Mesendoderm (in vitro differentiated cells): ENCODE measurements at regions not wholly inside any gene's neighbourhood (a gene's known extent, or its start where the extent isn't known, plus 50 kb on each side); places are given as distances from the start of the nearest gene placed in this dataset.
A peak's percentile ranks its signal among the peaks of the same experiment; 100 is the strongest.

Experiments used
- DNase-seq: peaks from one replicate; pipeline ENCODE4 v3.0.0; 2013
- H2AK5ac ChIP-seq: 2 replicates; pipeline ENCODE4 v1.6.1; 2013; ENCODE audit warnings: low read length, inconsistent platforms
- H2BK120ac ChIP-seq: 2 replicates; pipeline ENCODE4 v1.6.1; 2013; ENCODE audit warnings: low read depth, mild to moderate bottlenecking, low read length, moderate library complexity, mixed read lengths
- H2BK15ac ChIP-seq: replicated peaks from 2 replicates; pipeline ENCODE4 v1.6.1; 2013; ENCODE audit warnings: low read depth, mild to moderate bottlenecking, moderate library complexity
- H2BK5ac ChIP-seq: 2 replicates; pipeline ENCODE4 v1.6.1; 2013; ENCODE audit warnings: low read length, inconsistent platforms
- H3K18ac ChIP-seq: 2 replicates; pipeline ENCODE4 v1.6.1; 2013; ENCODE audit warnings: mild to moderate bottlenecking, low read length, mixed read lengths
- H3K23ac ChIP-seq: one replicate; pipeline ENCODE4 v1.6.1; 2013; ENCODE audit warnings: low read length
- H3K27ac ChIP-seq: 2 replicates; pipeline ENCODE4 v1.5.1; 2013; ENCODE audit warnings: low read depth, mild to moderate bottlenecking, inconsistent platforms, low read length, moderate library complexity
- H3K27me3 ChIP-seq: 2 replicates; pipeline ENCODE4 v1.6.1; 2013; ENCODE audit warnings: low read length, control low read depth, mild to moderate bottlenecking, inconsistent platforms; ENCODE audit not compliant: insufficient read depth, poor library complexity
- H3K36me3 ChIP-seq: 2 replicates; pipeline ENCODE4 v1.6.1; 2013; ENCODE audit warnings: low read length, inconsistent platforms; ENCODE audit not compliant: control insufficient read depth, insufficient read depth
- H3K4ac ChIP-seq: one replicate; pipeline ENCODE4 v1.6.1; 2013; ENCODE audit warnings: low read depth, mild to moderate bottlenecking, low read length, moderate library complexity
- H3K4me1 ChIP-seq: 2 replicates; pipeline ENCODE4 v1.6.1; 2013; ENCODE audit warnings: low read depth, low read length, inconsistent platforms; ENCODE audit not compliant: control insufficient read depth
- H3K4me2 ChIP-seq: 2 replicates; pipeline ENCODE4 v1.6.1; 2013; ENCODE audit warnings: low read length
- H3K4me3 ChIP-seq: 2 replicates; pipeline ENCODE4 v1.5.1; 2013; ENCODE audit warnings: mild to moderate bottlenecking, low read length
- H3K56ac ChIP-seq: one replicate; pipeline ENCODE4 v1.6.1; 2013; ENCODE audit warnings: low read length
- H3K79me1 ChIP-seq: 2 replicates; pipeline ENCODE4 v1.6.1; 2013; ENCODE audit warnings: low read length, inconsistent platforms
- H3K79me2 ChIP-seq: 2 replicates; pipeline ENCODE4 v1.6.1; 2013; ENCODE audit warnings: mild to moderate bottlenecking, low read length; ENCODE audit not compliant: control insufficient read depth, insufficient read depth
- H3K9ac ChIP-seq: 2 replicates; pipeline ENCODE4 v1.6.1; 2013; ENCODE audit warnings: low read length, inconsistent platforms
- H4K5ac ChIP-seq: one replicate; pipeline ENCODE4 v1.6.1; 2013; ENCODE audit warnings: low read length
- H4K8ac ChIP-seq: one replicate; pipeline ENCODE4 v1.6.1; 2013; ENCODE audit warnings: low read depth, mild to moderate bottlenecking, control low read depth, low read length, moderate library complexity
- WGBS: extraction: QIAGEN DNeasy Blood & Tissue Kit; methylation state at CpG from one replicate; pipeline ENCODE4 v1.1.7; 2013; ENCODE audit warnings: low lambda C conversion rate, missing lambda C conversion rate; ENCODE audit not compliant: insufficient coverage; ENCODE audit errors: extremely low coverage; 5-methylcytosine and 5-hydroxymethylcytosine counted together

DNA sequence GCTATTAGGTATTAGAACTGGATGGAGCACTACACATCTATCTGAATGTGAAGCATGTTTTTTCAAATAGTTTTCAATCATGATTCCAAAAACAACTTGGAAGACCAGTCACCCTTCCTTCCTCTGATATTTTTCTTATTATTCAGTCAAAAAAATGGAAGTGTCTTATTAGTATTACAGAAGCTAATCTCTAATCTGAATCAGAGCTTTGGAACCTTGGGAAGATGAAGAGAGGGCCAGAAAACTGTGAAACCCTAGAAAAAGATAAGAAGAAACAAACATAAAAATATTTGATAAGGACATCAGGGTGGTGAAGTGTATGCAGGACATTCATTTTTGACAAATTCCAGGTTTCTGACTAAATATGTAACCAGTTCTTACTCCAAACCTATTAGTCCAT, 166.3 kb upstream of the PRSS16 start:
- no peaks in the 10 kb centered on the region for H3K4me1 ChIP-seq
- H3K79me1 ChIP-seq = no peaks in the 10 kb centered on the region
- H3K56ac ChIP-seq = no peak overlapping the region
- H3K4ac ChIP-seq = no peak overlapping the region
- no peak overlapping the region for H3K9ac ChIP-seq
- no peaks in the 10 kb centered on the region for H3K27me3 ChIP-seq
- H3K18ac ChIP-seq = no peak overlapping the region
- no peaks in the 10 kb centered on the region for H3K36me3 ChIP-seq
- H4K5ac ChIP-seq = no peak overlapping the region
- no peak overlapping the region for H2BK120ac ChIP-seq
- no peak overlapping the region for H4K8ac ChIP-seq
- H3K27ac ChIP-seq = no peak overlapping the region
- H2BK5ac ChIP-seq = no peak overlapping the region
- no peak overlapping the region for H2AK5ac ChIP-seq
- no peak overlapping the region for H2BK15ac ChIP-seq
- H3K4me2 ChIP-seq = no peak overlapping the region
- H3K4me3 ChIP-seq = no peak overlapping the region
- no peak overlapping the region for H3K23ac ChIP-seq
- H3K79me2 ChIP-seq = no peaks in the 10 kb centered on the region
- no peak for DNase-seq

DNA sequence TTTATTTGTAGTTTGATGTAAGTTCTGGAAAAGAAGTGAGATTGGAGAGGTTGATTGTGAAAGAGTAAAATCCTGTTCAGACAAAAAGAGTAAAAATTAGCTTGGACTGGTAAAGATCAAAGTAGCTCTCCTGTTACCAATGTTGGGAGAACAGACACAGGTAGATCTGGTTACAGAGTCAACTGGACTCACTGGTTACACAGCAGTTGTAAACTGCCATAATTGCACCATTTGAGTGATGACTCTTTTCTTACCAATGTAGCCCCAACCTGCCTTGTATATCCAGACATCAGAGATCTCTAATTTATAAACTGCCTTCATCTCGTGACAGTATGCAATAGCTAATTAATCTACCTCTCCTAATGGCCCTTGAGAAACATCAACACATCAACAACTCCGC, 165.6 kb upstream of the PRSS16 start:
- WGBS = no CpG with 5 or more reads among the region's 2 CpGs
- H3K27ac ChIP-seq = no peak overlapping the region
- H3K56ac ChIP-seq = no peak overlapping the region
- H2BK120ac ChIP-seq = no peak overlapping the region
- H2BK5ac ChIP-seq = no peak overlapping the region
- no peaks in the 10 kb centered on the region for H3K4me1 ChIP-seq
- H4K5ac ChIP-seq = no peak overlapping the region
- no peaks in the 10 kb centered on the region for H3K79me2 ChIP-seq
- H3K36me3 ChIP-seq = no peaks in the 10 kb centered on the region
- H2BK15ac ChIP-seq = no peak overlapping the region
- no peak overlapping the region for H3K9ac ChIP-seq
- H3K18ac ChIP-seq = no peak overlapping the region
- no peak overlapping the region for H2AK5ac ChIP-seq
- DNase-seq = no peak
- no peak overlapping the region for H3K4me2 ChIP-seq
- H3K4ac ChIP-seq = no peak overlapping the region
- H3K23ac ChIP-seq = no peak overlapping the region
- no peaks in the 10 kb centered on the region for H3K27me3 ChIP-seq
- no peaks in the 10 kb centered on the region for H3K79me1 ChIP-seq
- no peak overlapping the region for H4K8ac ChIP-seq
- H3K4me3 ChIP-seq = no peak overlapping the region

DNA sequence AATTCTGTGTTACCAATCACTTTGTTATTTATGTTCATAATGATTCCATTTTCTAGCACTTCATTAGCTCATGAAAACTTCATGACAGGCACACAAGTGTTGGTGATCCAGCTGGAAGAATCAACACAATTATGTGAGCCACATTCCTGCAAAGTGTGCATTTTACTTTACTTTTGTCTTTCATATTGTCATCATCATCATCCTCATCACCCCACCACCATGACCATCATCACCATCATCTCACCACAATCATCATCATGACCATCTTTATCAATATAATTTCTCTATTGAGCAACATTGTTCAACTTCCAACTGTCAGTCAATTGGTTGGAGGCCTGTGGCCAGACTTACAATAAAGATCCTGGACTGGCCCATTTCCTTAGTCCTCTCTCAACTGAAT, 159.4 kb upstream of the PRSS16 start:
- no peak overlapping the region for H3K9ac ChIP-seq
- no peaks in the 10 kb centered on the region for H3K79me2 ChIP-seq
- H3K4ac ChIP-seq = no peak overlapping the region
- H4K8ac ChIP-seq = no peak overlapping the region
- no peaks in the 10 kb centered on the region for H3K4me1 ChIP-seq
- no peak overlapping the region for H2BK15ac ChIP-seq
- H3K27ac ChIP-seq = no peak overlapping the region
- H3K56ac ChIP-seq = no peak overlapping the region
- H4K5ac ChIP-seq = no peak overlapping the region
- no peaks in the 10 kb centered on the region for H3K79me1 ChIP-seq
- no peak overlapping the region for H3K23ac ChIP-seq
- DNase-seq = no peak
- no peak overlapping the region for H3K4me2 ChIP-seq
- H3K4me3 ChIP-seq = no peak overlapping the region
- no peak overlapping the region for H3K18ac ChIP-seq
- H2AK5ac ChIP-seq = no peak overlapping the region
- no peaks in the 10 kb centered on the region for H3K36me3 ChIP-seq
- no peaks in the 10 kb centered on the region for H3K27me3 ChIP-seq
- no peak overlapping the region for H2BK5ac ChIP-seq
- H2BK120ac ChIP-seq = no peak overlapping the region

DNA sequence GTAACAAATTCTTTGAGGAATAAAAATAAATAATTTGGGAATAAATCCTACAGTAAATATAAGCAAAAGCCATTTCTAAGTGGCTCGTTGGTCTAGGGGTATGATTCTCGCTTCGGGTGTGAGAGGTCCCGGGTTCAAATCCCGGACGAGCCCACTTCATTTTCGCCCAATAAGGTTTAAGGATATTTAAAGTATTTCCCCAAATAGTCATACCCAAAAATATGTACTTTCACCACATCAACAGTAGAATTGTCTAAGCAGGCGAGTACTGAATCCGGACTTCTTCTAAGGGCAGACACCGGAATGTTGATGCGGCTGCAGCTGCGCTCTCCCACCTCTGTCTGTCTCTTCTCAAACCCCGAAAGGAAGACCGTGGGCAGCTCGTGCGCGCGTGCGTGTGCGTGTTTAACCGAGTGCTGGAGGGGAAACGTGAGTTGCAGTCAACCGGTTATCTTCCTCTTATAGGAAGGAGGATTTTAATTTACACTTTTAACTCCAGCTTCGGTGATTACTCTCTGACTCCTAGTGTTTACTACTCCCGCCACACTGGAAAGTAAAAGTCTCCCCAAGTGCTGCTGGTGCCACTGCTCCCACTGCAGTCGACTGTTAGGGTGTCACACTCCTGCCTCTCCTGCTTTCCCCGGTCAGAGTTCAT, 155.7 kb upstream of the PRSS16 start:
- no peaks in the 10 kb centered on the region for H3K27me3 ChIP-seq
- H3K79me2 ChIP-seq = no peaks in the 10 kb centered on the region
- no peak overlapping the region for H3K27ac ChIP-seq
- H3K18ac ChIP-seq = no peak overlapping the region
- no peaks in the 10 kb centered on the region for H3K4me1 ChIP-seq
- H4K5ac ChIP-seq = no peak overlapping the region
- WGBS = no CpG with 5 or more reads among the region's 27 CpGs
- no peak overlapping the region for H4K8ac ChIP-seq
- H2BK120ac ChIP-seq = no peak overlapping the region
- peak overlapping the region; percentile 45 for H3K56ac ChIP-seq
- peak overlapping the region; percentile 50 for H3K4me2 ChIP-seq
- H3K36me3 ChIP-seq = no peaks in the 10 kb centered on the region
- peak overlapping the region; percentile 37 for H3K9ac ChIP-seq
- H3K79me1 ChIP-seq = no peaks in the 10 kb centered on the region
- no peak overlapping the region for H3K23ac ChIP-seq
- no peak overlapping the region for H2BK15ac ChIP-seq
- peak; percentile 95 for DNase-seq
- peak overlapping the region; percentile 43 for H3K4me3 ChIP-seq
- no peak overlapping the region for H2BK5ac ChIP-seq
- H3K4ac ChIP-seq = no peak overlapping the region
- H2AK5ac ChIP-seq = no peak overlapping the region

DNA sequence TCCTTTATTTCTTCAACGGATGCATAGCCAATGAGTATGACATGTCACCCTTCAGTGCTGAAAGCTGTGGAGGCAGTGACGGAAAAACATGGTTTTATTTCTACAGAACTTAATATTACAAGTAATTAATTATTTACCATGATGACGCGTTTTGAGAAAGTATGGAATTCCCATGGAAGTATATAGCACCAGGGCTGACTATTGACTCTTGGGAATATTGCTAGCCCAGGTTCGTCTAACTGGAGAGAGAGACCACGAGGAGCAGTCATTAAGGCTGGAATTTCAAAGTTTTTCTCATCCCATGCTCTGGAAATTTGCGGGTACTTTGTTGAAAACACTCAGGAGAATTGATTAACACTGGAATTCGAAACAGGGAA, 155.2 kb upstream of the PRSS16 start:
- Histone ChIP-seq H3K79me2 (no peaks in the 10 kb centered on the region), H3K27me3 (no peaks in the 10 kb centered on the region), H4K5ac (no peak overlapping the region), H3K79me1 (no peaks in the 10 kb centered on the region), H3K18ac (no peak overlapping the region), H3K27ac (no peak overlapping the region), H3K4me3 (peak overlapping the region; percentile 43), H3K4me2 (peak overlapping the region; percentile 50), H3K9ac (peak overlapping the region; percentile 37), H2BK5ac (no peak overlapping the region), H2BK15ac (no peak overlapping the region), H3K36me3 (no peaks in the 10 kb centered on the region), H3K4me1 (no peaks in the 10 kb centered on the region), H3K23ac (no peak overlapping the region), H2BK120ac (no peak overlapping the region), H4K8ac (no peak overlapping the region), H2AK5ac (no peak overlapping the region), H3K4ac (no peak overlapping the region), H3K56ac (peak overlapping the region; percentile 45)
- WGBS = no CpG with 5 or more reads among the region's 8 CpGs
- no peak for DNase-seq

DNA sequence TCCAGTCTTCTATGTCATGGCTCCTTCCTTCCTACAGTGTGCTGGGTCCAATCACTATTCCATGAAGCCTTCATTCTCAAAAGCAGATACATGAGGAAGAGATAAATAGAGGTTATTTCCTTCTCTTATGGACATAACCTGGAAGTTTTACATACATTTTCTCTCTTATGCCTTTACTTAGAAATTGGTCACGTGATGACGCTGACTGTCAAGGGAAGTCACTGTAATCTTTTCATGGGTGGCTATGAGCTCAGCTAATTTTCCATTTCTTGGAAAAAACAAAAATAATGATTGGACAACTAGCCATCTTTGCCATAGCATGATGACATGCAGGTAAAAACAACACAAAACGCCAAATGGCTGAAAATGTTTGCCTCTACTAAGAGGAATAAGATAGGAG, 151.6 kb upstream of the PRSS16 start:
- no CpG with 5 or more reads among the region's 3 CpGs for WGBS
- H3K79me2 ChIP-seq = no peaks in the 10 kb centered on the region
- no peak overlapping the region for H3K4ac ChIP-seq
- H3K18ac ChIP-seq = no peak overlapping the region
- H3K4me2 ChIP-seq = no peak overlapping the region
- H3K23ac ChIP-seq = no peak overlapping the region
- no peaks in the 10 kb centered on the region for H3K79me1 ChIP-seq
- no peak overlapping the region for H2BK120ac ChIP-seq
- no peaks in the 10 kb centered on the region for H3K27me3 ChIP-seq
- H2BK5ac ChIP-seq = no peak overlapping the region
- H3K27ac ChIP-seq = no peak overlapping the region
- H3K36me3 ChIP-seq = no peaks in the 10 kb centered on the region
- no peak overlapping the region for H4K5ac ChIP-seq
- no peak for DNase-seq
- no peak overlapping the region for H2AK5ac ChIP-seq
- no peak overlapping the region for H3K56ac ChIP-seq
- H3K9ac ChIP-seq = no peak overlapping the region
- no peaks in the 10 kb centered on the region for H3K4me1 ChIP-seq
- no peak overlapping the region for H2BK15ac ChIP-seq
- no peak overlapping the region for H4K8ac ChIP-seq
- no peak overlapping the region for H3K4me3 ChIP-seq
